KMS-11 (cell line): ENCODE measurements at regions not wholly inside any gene's neighbourhood (a gene's known extent, or its start where the extent isn't known, plus 50 kb on each side); places are given as distances from the start of the nearest gene placed in this dataset.

Experiments used
- H2AFZ ChIP-seq: fragments of 200-600 bp; sonication (generic); 2 replicates; pipeline ENCODE4 v1.6.1; 2016; ENCODE audit warnings: antibody characterized with exemption, mixed run types, low read depth
- H3K27ac ChIP-seq: fragments of 200-600 bp; sonication (generic); 2 replicates; pipeline ENCODE4 v1.6.1; 2016; ENCODE audit warnings: mild to moderate bottlenecking, mixed run types
- H3K27me3 ChIP-seq: fragments of 200-600 bp; sonication (generic); 2 replicates; pipeline ENCODE4 v1.6.1; 2017; ENCODE audit warnings: mild to moderate bottlenecking, low read depth, mixed run types, moderate library complexity; ENCODE audit not compliant: insufficient read depth
- H3K36me3 ChIP-seq: fragments of 200-600 bp; sonication (generic); 2 replicates; pipeline ENCODE4 v1.6.1; 2017; ENCODE audit warnings: mild to moderate bottlenecking, mixed run types; ENCODE audit not compliant: insufficient read depth
- H3K4me1 ChIP-seq: fragments of 200-600 bp; sonication (generic); 2 replicates; pipeline ENCODE4 v1.6.1; 2016; ENCODE audit warnings: mild to moderate bottlenecking, low read depth, mixed run types; ENCODE audit not compliant: poor library complexity, severe bottlenecking
- H3K4me2 ChIP-seq: fragments of 200-600 bp; sonication (generic); 2 replicates; pipeline ENCODE4 v1.7.0; 2016; ENCODE audit warnings: mild to moderate bottlenecking, mixed run types
- H3K4me3 ChIP-seq: fragments of 200-600 bp; sonication (generic); IDR thresholded peaks from 2 replicates; pipeline ENCODE4 v1.6.1; 2017; ENCODE audit warnings: low read depth, low read length, mixed read lengths; ENCODE audit not compliant: insufficient read depth
- H3K79me2 ChIP-seq: fragments of 200-600 bp; sonication (generic); 2 replicates; pipeline ENCODE4 v1.6.1; 2016; ENCODE audit warnings: low read depth, mixed run types; ENCODE audit not compliant: insufficient read depth
- H3K9ac ChIP-seq: fragments of 200-600 bp; sonication (generic); 2 replicates; pipeline ENCODE4 v1.6.1; 2016; ENCODE audit warnings: mild to moderate bottlenecking, mixed run types
- H4K20me1 ChIP-seq: fragments of 200-600 bp; sonication (generic); 2 replicates; pipeline ENCODE4 v1.6.1; 2016; ENCODE audit warnings: mild to moderate bottlenecking, mixed run types; ENCODE audit not compliant: insufficient read depth
- CTCF ChIP-seq: fragments of 200-600 bp; sonication (generic); conservative IDR thresholded peaks from 2 replicates; pipeline ENCODE4 v1.6.1; 2017; ENCODE audit warnings: low read depth, mild to moderate bottlenecking, antibody characterized with exemption, low read length, moderate library complexity, mixed read lengths

- Histone ChIP-seq H3K27ac (no peak overlapping the region), H3K36me3 (no peaks in the 10 kb centered on the region), H3K9ac (no peak overlapping the region), H3K4me2 (no peak overlapping the region), H3K79me2 (no peaks in the 10 kb centered on the region), H2AFZ (no peak overlapping the region), H4K20me1 (no peaks in the 10 kb centered on the region), H3K4me3 (no peak overlapping the region), H3K4me1 (no peaks in the 10 kb centered on the region), H3K27me3 (peaks cover 10% of the 10 kb centered on the region; the same call in 1 of the 2 replicates)
- no peak for TF ChIP-seq CTCF
Observed at GRCh38 chr22:26921726-26922125, 264.3 kb downstream of the MIAT start.

DNA sequence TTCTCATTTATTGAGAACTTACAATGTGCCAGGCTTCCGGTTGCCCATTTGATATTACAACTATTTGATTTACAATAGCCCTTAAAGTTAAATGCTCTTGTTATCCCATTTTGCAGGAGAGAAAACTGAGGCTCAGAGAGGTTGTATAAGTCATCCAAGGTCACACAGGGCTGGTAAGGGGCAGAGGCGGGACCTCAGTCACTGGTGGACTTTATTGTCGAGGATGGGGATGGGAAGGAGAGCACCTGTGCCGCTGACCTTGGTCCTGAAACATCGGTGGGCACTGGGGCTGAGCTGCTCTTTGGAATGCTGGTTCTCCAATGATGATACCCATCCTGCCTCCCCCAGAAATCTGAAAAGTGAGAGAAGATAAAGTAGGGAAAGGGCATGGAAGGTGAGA, 265.4 kb downstream of the MIAT start:
- no peaks in the 10 kb centered on the region for H3K36me3 ChIP-seq
- H3K4me2 ChIP-seq = no peak overlapping the region

GRCh38 chr22:26923531-26923930, 266.1 kb downstream of the MIAT start:
- no peak overlapping the region for H3K9ac ChIP-seq
- TF ChIP-seq CTCF = no peak
- no peaks in the 10 kb centered on the region for H4K20me1 ChIP-seq
- H3K79me2 ChIP-seq = no peaks in the 10 kb centered on the region
- no peak overlapping the region for H3K4me2 ChIP-seq
- no peak overlapping the region for H3K4me3 ChIP-seq
- H2AFZ ChIP-seq = no peak overlapping the region
- H3K27ac ChIP-seq = no peak overlapping the region
- H3K27me3 ChIP-seq = peaks cover 13% of the 10 kb centered on the region; the same call in 1 of the 2 replicates
- H3K36me3 ChIP-seq = no peaks in the 10 kb centered on the region
- no peaks in the 10 kb centered on the region for H3K4me1 ChIP-seq

More for the DNA sequence above, 265.4 kb downstream of the MIAT start:
- no peak for TF ChIP-seq CTCF
- Histone ChIP-seq H2AFZ (no peak overlapping the region), H3K4me3 (no peak overlapping the region), H4K20me1 (no peaks in the 10 kb centered on the region), H3K9ac (no peak overlapping the region), H3K4me1 (no peaks in the 10 kb centered on the region), H3K27me3 (peaks cover 11% of the 10 kb centered on the region; the same call in 1 of the 2 replicates), H3K79me2 (no peaks in the 10 kb centered on the region), H3K27ac (no peak overlapping the region)

DNA sequence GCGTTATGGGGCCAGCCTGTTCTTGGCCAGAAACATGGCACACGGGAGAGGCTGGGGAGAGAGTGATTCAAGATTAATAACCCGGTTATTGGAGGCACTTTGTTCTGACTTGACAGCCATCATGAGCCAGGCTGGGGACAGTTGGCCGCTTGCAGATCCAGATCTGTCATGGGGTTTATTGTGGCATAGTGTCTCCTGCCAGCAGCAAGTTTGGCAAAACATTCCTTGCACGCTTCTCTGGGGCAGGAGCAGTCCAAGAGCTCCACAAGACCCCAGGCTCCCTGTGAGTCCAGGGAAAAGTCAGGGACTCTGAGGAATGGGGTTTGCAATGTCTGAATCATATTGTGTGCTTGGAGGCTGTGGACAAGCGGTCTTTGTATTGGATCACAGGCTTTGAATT, 270.4 kb downstream of the MIAT start:
- H3K79me2 ChIP-seq = no peaks in the 10 kb centered on the region
- H3K36me3 ChIP-seq = no peaks in the 10 kb centered on the region
- H4K20me1 ChIP-seq = no peaks in the 10 kb centered on the region
- H2AFZ ChIP-seq = no peak overlapping the region
- H3K27ac ChIP-seq = no peak overlapping the region
- no peak overlapping the region for H3K4me3 ChIP-seq
- TF ChIP-seq CTCF = no peak
- no peak overlapping the region for H3K9ac ChIP-seq
- no peaks in the 10 kb centered on the region for H3K4me1 ChIP-seq
- peaks cover 12% of the 10 kb centered on the region; the same call in 1 of the 2 replicates for H3K27me3 ChIP-seq
- no peak overlapping the region for H3K4me2 ChIP-seq

GRCh38 chr22:26931471-26931870, 274.1 kb downstream of the MIAT start:
- Histone ChIP-seq H4K20me1 (no peaks in the 10 kb centered on the region), H3K4me1 (no peaks in the 10 kb centered on the region), H3K36me3 (no peaks in the 10 kb centered on the region), H3K27ac (no peak overlapping the region), H3K9ac (no peak overlapping the region), H2AFZ (no peak overlapping the region), H3K27me3 (peaks cover 5% of the 10 kb centered on the region; the same call in 1 of the 2 replicates), H3K4me2 (no peak overlapping the region), H3K79me2 (no peaks in the 10 kb centered on the region), H3K4me3 (no peak overlapping the region)
- no peak for TF ChIP-seq CTCF
